ENCODE measurements at regions not wholly inside any gene's neighbourhood (a gene's known extent, or its start where the extent isn't known, plus 50 kb on each side); places are given as distances from the start of the nearest gene placed in this dataset.
A peak's percentile ranks its signal among the peaks of the same experiment; 100 is the strongest.

- H3K4me3 ChIP-seq (replicated peaks in 1 of 4; ENCODE audit: control extremely low read depth in 1 of 4, insufficient read depth in 1 of 4, low read depth in 3 of 4, low read length in 4 of 4): no peak overlapping the region
- H3K36me3 ChIP-seq (ENCODE audit: control insufficient read depth, insufficient read depth, low read length): no peaks in the 10 kb centered on the region
- no peak for TF ChIP-seq CTCF (conservative IDR thresholded peaks at IDR 0.05 in 1 of 2, IDR thresholded peaks at IDR 0.05 in 1 of 2; ENCODE audit: low read depth in 1 of 2, low read length in 2 of 2)
- no peak for TF ChIP-seq EZH2 (IDR thresholded peaks at IDR 0.05; ENCODE audit: low read length, missing control alignments)
- H3K79me2 ChIP-seq (ENCODE audit: control insufficient read depth, insufficient read depth, low read length): no peaks in the 10 kb centered on the region
- peak overlapping the region; percentile 38 for H3K27ac ChIP-seq (ENCODE audit: insufficient read depth, low read length)
- peak overlapping the region; percentile 51 for H3K4me2 ChIP-seq (ENCODE audit: extremely low read depth, insufficient read depth, low read length)
- H3K4me1 ChIP-seq (ENCODE audit: control insufficient read depth, extremely low read depth, insufficient read depth, low read length): peaks cover 12% of the 10 kb centered on the region
- H3K27me3 ChIP-seq (ENCODE audit: control insufficient read depth, insufficient read depth, low read length): no peaks in the 10 kb centered on the region
- no peak overlapping the region for H3K9ac ChIP-seq (ENCODE audit: insufficient read depth, low read length)
- no peaks in the 10 kb centered on the region for H3K9me3 ChIP-seq (ENCODE audit: control insufficient read depth, insufficient read depth, low read depth, low read length)
- no peaks in the 10 kb centered on the region for H4K20me1 ChIP-seq (ENCODE audit: control insufficient read depth, extremely low read depth, insufficient read depth, low read length)
- H2AFZ ChIP-seq (ENCODE audit: low read length): no peak overlapping the region
- DNase-seq (ENCODE audit: low read depth in 2 of 2): peak; percentile 40 to 81
These were observed 168.2 kb upstream of the FOXQ1 start for GRCh38 chr6:1143655-1144054.

DNA sequence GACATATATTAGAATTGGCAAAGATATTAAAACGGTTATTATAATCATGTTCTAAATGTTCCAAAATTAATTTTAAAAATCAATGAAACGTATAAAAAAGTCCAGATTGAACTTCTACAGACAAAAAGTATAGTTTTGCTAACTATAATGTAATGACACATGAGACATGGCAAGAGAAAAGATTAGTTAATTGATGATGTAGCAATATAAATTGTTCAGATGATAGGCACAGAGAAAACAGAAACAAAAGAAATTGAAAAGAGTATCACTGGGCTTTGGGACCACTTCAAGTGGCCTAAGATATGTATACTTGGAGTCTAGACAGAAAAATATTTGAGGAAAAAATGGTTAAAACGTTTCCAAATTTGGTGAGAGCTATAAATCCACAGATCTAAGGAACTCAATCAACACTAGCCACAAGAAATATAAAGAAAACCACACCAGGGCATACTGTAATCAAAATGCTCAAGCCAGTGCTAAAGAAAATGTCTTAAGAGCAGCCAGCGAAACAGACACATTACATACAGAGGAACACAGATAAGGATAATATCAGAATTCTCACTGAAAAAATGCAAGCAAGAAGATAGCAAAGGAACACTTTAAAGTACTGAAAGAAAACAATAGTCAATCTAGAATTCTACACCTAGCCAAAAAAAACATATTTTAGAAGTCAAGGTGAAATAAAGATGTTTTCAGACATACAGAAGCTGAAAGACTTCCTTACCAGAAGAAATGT is 172.6 kb upstream of the FOXQ1 start:
- Histone ChIP-seq H3K4me2 (ENCODE audit: extremely low read depth, insufficient read depth, low read length) (no peak overlapping the region), H3K36me3 (ENCODE audit: control insufficient read depth, insufficient read depth, low read length) (no peaks in the 10 kb centered on the region), H2AFZ (ENCODE audit: low read length) (no peak overlapping the region), H3K9ac (ENCODE audit: insufficient read depth, low read length) (no peak overlapping the region), H3K4me1 (ENCODE audit: control insufficient read depth, extremely low read depth, insufficient read depth, low read length) (peaks cover 19% of the 10 kb centered on the region), H3K27ac (ENCODE audit: insufficient read depth, low read length) (no peak overlapping the region), H3K79me2 (ENCODE audit: control insufficient read depth, insufficient read depth, low read length) (no peaks in the 10 kb centered on the region), H4K20me1 (ENCODE audit: control insufficient read depth, extremely low read depth, insufficient read depth, low read length) (no peaks in the 10 kb centered on the region), H3K27me3 (ENCODE audit: control insufficient read depth, insufficient read depth, low read length) (no peaks in the 10 kb centered on the region), H3K4me3 (replicated peaks in 1 of 4; ENCODE audit: control extremely low read depth in 1 of 4, insufficient read depth in 1 of 4, low read depth in 3 of 4, low read length in 4 of 4) (no peak overlapping the region), H3K9me3 (ENCODE audit: control insufficient read depth, insufficient read depth, low read depth, low read length) (no peaks in the 10 kb centered on the region)
- DNase-seq (ENCODE audit: low read depth in 2 of 2): no peak
- no peak for TF ChIP-seq EZH2 (IDR thresholded peaks at IDR 0.05; ENCODE audit: low read length, missing control alignments)
- TF ChIP-seq CTCF (conservative IDR thresholded peaks at IDR 0.05 in 1 of 2, IDR thresholded peaks at IDR 0.05 in 1 of 2; ENCODE audit: low read depth in 1 of 2, low read length in 2 of 2): no peak

DNA sequence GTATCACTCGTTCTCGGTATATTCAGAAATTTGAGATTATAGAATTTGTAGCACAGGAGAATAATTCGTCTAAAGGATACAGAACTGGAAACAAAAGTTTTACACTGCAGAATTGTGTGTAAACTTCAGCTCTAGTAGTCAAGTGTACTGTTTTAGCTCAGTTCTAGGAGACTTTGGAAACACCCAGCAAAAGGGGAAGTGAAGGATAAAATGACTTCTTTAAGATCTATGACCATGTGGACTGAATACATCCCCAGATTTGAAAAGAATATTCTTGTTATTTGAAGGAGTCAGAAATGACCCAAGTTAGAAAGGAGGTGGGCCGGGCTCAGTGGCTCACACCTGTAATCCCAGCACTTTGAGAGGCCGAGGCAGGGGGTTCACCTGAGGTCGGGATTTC is 174.0 kb upstream of the FOXQ1 start:
- Histone ChIP-seq H2AFZ (ENCODE audit: low read length) (no peak overlapping the region), H3K79me2 (ENCODE audit: control insufficient read depth, insufficient read depth, low read length) (no peaks in the 10 kb centered on the region), H3K27me3 (ENCODE audit: control insufficient read depth, insufficient read depth, low read length) (no peaks in the 10 kb centered on the region), H3K36me3 (ENCODE audit: control insufficient read depth, insufficient read depth, low read length) (no peaks in the 10 kb centered on the region), H3K4me2 (ENCODE audit: extremely low read depth, insufficient read depth, low read length) (no peak overlapping the region), H3K9ac (ENCODE audit: insufficient read depth, low read length) (no peak overlapping the region), H3K4me1 (ENCODE audit: control insufficient read depth, extremely low read depth, insufficient read depth, low read length) (peaks cover 14% of the 10 kb centered on the region), H3K4me3 (replicated peaks in 1 of 4; ENCODE audit: control extremely low read depth in 1 of 4, insufficient read depth in 1 of 4, low read depth in 3 of 4, low read length in 4 of 4) (no peak overlapping the region), H4K20me1 (ENCODE audit: control insufficient read depth, extremely low read depth, insufficient read depth, low read length) (no peaks in the 10 kb centered on the region), H3K9me3 (ENCODE audit: control insufficient read depth, insufficient read depth, low read depth, low read length) (no peaks in the 10 kb centered on the region), H3K27ac (ENCODE audit: insufficient read depth, low read length) (no peak overlapping the region)
- DNase-seq (ENCODE audit: low read depth in 2 of 2): no peak
- TF ChIP-seq EZH2 (IDR thresholded peaks at IDR 0.05; ENCODE audit: low read length, missing control alignments) (no peak), CTCF (conservative IDR thresholded peaks at IDR 0.05 in 1 of 2, IDR thresholded peaks at IDR 0.05 in 1 of 2; ENCODE audit: low read depth in 1 of 2, low read length in 2 of 2) (no peak)
